Hypothalamus (tissue), 51 donors: ENCODE measurements at regions not wholly inside any gene's neighbourhood (a gene's known extent, or its start where the extent isn't known, plus 50 kb on each side); places are given as distances from the start of the nearest gene placed in this dataset.
"Not testable (repeated sequence)": the region's sequence is repeated elsewhere in the genome, so short reads cannot be mapped to it uniquely, and the experiment has no call there.

Experiments
- DNase-seq, 51 donors: peaks; one replicate each; lab custom pipeline; 2025; lab: John Stamatoyannopoulos, UW

DNA sequence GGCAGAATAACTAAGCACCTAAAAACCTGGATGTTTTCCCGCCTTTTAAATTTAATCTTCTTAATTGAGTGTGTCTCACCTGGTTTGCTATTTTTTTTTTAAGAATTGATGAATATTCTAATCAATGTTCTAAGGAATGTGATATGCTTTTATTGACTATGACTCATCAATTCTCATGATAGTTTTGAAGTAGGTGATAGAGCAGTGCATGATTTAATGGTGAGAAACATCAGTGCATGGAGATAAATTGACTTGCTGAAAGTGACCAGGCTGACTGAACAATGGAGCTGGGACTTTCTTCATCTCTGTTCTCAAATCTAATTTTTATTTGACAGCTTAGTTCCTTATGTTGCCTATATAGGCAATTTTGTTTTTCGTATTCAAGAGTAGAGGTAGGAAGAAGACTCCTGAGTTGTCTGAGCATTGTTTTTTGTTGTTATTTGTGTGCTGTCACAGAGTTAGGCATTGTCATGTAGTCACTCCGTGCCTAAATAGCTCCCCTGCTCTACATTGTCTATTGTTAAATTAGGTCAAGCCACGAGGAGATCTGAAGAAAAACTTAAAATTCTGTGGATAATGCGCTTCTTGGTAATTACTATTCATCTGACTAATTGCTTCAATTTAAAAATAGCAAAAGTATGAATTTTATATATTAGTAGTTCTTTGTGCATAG lies 59.0 kb upstream of the NUTM2F start:
- DNase-seq: not testable (repeated sequence)

DNA sequence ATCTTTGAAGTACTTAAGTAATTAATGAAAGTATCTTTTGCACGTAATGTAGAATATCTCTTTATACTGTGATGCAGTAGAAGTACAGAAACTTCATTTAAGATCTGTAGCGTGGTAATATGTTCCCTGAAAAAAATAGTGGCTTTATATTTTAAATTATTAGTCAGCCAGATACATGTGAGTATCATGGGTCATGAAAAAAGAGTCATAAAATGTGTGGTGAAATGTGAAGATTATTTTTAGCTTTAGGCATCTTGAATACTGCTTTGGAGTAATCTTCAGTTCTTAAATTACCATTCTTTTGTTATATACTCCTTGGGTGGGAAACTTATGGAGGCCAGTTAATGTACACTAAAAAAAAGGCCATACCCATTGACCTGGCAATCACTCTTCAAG lies 59.6 kb upstream of the NUTM2F start:
- DNase-seq: not testable (repeated sequence)

DNA sequence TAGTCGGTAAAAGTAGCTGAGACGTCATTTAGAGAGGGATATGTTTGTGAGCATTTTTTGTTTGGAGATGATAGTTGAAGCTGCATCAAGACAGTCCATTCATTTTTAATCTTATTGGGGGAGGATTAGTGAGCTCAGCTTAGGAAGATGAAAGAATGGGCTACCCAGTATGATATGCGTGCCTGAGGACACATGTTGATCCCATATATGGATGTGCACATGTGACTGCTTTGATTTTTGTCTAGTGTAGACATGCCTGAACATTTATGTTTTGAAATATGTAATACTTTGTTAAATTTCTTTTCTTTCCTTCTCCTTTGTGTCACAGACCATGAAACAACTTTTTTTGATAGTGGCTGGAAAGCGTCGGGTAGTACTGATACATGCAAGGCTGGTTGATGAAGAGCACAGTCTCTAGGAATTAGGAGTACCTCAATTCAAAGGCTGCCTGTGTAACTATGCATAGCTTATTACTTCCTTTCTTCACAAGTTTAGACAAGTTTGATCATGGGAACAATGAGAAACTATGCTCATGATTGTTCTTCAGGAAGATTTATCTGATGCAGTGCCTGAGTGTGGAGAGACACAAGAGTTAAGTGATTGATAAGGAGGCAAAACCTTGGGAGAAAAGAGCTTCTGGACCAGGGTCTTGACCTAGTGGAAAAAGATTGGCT lies 62.1 kb upstream of the NUTM2F start:
- DNase-seq: not testable (repeated sequence)

DNA sequence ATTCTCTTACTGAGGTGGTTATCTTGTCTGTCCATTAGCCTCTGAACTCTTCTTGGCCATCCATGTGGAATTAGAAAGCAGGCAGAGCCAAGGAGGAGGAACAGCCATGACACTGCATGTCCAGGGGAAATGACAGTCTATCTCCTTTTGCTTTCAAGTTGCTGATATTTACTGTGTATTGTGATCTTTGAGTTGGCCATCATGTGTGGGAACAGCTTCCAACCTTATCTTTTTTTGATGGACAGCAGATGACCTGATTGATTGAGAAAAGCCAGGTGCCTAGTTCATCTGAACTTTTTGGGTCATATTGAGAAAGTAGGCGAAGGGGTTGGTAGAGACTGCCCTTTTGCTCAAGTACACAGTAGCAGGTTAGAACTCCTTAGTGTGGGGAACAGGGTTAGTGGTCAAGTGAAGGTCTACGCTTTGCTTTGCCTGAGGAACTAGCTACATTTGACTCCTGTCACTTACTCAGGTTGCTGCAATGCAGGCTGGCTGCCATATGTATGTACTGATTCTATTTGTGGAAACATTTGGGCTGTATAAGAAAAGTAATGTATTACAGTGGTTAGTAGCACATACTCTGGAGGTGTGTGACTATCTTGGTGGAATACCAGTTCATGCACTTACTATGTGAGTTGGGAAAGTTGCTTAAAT lies 64.7 kb upstream of the NUTM2F start:
- not testable (repeated sequence) for DNase-seq

DNA sequence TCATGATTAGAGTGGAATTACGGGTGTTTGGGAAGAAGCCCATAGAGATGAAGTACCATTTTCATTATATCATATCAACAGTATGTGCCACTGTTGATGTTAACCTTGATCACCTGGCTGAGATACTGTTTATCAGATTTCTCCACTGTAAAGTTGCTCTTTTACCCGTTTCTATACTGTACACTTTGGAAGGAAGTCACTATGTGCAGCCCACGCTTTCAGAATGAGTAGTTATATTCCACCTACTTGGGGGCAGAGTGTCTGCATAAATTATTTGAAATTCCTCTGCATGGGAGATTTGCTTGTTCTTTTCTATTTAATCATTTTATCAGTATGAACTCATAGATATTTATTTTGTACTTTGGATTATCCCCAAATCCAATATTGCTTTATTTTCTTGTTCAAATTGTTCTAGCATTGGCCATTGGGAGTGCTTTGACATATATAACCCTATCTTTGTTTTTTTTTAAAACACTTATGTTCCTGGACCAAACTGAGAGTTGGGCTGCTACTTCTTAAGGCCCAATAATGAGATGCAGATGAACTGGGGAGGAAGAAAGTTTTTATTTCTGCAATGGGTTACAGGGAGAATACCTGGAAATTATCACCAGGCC lies 69.4 kb upstream of the NUTM2F start:
- peak in 1 of 51 donors; percentile 0 for DNase-seq

DNA sequence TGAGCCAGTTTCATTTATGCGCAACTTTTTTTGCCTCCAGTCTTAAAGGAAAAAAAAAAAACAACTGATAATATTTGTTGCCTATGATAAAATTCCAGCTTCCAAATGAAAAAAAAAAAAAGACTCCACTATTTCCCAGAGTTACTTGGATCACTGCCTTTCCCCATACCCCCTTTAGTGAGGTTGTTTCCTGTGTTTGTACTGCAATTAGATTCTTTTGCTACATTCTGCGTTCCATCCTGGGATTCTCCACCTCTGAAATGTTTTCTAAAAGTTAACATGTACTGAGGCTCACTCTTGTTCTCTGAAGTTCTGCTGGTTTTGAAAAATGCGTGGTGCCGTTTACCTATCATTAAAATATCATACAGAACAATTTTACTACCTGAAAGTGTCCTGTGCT lies 72.0 kb upstream of the NUTM2F start:
- not testable (repeated sequence) for DNase-seq

DNA sequence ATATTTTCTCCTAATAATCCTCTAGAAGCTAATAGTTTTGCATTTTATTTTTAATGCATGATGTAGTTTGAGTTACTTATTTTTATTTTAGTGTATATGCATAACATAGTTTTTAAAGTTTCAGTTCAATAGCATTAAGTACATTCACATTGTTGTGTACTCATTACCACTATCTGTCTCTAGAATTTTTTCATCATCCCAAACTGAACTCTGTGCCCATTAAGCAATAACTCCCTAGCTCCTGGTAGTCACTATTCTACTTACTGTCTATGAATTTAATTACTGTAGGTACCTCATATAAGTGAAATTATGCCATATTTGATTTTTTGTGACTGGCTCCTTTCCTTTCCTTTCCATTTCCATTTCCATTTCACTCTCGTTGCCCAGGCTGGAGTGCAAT lies 74.4 kb upstream of the NUTM2F start:
- not testable (repeated sequence) for DNase-seq

DNA sequence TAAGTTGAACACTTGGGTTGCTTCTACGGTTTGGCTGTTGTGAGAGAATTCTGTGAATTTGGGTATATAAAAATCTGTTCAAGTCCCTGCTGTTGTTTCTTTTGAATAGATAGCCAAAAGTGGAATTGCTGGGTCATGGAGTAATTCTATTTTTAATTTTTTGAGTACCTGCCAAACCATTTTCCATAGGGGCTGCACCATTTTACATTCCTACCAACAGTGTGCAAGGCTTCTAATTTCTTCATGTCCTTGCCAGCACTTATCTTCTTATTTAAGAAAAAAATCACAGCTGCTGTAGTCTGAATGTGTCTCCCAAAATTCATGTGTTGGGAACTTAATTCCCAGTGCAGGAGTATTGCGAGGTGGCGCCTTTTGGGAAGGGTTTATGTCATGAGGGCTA lies 75.1 kb upstream of the NUTM2F start:
- not testable (repeated sequence) for DNase-seq

DNA sequence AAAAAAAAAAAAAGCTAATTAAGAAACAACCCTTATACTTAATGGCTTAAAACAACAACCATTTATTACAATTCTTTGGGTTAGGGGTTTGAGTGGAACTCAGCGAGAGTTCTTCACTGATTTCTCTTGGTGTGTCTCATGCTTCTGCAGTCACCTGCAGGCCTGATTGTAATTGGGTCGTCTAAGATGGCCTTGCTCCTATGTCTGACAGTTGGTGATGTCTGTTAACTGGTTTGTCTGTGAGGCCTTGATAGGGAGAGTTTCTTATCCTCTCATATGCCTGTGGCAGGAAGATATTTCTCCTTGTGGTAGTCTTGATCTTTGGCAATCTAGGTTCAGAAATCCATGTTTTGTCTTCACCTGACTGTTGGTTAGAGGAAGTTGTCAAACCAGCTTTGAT lies 85.2 kb upstream of the NUTM2F start:
- not testable (repeated sequence) for DNase-seq

DNA sequence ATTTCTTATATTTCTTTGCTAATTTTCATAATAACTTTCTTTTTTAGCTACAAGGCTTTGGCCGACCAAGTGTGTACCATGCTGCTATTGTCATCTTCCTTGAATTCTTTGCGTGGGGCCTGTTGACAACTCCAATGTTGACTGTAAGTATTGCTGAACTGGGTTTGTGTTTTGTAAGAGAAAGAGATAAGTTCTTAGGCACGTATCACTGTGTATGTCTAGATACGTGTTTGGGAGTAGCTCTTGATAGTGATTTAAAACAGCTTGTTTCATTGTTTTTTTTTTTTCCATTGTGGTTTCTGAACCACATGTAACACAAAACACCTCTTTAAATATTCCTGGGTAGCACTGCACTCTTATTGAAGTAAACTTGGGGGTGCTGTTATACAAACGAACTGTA lies 86.7 kb upstream of the NUTM2F start:
- not testable (repeated sequence) for DNase-seq

DNA sequence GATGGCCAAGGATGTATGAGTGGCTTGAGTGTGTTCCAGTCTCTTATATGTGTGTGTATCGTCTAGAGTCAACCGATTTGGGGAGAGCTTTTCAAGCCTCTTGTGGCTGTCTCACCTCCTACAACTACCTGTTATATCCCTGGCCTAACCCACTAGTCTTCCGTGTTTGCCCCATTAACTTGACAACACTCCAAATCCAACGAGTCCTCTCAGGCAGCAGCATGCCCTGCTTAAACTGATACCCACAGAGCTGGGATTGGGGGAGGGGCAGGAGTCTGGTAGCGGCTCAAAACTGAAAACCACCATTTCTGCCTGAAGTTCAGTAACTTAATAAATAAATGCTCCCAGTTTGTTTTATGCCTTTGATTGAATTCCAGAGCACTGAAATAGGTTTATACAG lies 91.7 kb upstream of the NUTM2F start:
- not testable (repeated sequence) for DNase-seq

DNA sequence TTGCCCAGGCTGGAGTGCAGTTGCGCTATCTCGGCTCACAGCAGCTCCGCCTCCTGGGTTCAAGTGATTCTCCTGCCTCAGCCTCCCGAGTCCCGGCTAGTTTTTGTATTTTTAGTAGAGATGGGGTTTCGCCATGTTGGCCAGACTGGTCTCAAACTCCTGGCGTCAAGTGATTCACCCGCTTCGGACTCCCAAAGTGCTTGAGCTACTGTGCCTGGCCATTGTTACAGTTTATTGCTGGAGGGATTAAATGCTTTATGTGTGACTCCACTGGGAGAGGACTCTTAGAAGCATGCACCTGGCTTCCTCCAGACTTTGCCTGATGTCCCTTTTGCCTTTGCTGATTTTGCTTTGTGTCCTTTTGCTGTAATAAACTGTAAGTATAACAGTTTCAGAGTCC lies 93.5 kb upstream of the NUTM2F start:
- not testable (repeated sequence) for DNase-seq

DNA sequence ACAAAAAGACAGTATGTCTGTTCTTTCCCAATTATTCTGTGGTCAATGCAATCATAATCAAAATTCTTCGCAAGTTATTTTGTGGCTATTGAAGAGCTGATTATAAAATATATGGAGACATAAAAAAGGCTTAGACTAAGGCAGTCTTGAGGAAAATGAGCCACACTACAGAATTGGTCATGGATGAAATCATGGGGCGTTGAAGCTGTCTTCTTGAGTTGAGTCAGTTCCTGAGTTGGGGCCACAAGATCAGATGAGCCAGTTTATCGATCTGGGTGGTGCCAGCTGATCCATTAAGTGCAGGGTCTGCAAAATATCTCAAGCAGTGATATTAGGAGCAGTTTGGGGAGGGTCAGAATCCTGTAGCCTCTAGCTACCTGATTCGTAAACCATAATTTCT lies 96.9 kb upstream of the NUTM2F start:
- not testable (repeated sequence) for DNase-seq

DNA sequence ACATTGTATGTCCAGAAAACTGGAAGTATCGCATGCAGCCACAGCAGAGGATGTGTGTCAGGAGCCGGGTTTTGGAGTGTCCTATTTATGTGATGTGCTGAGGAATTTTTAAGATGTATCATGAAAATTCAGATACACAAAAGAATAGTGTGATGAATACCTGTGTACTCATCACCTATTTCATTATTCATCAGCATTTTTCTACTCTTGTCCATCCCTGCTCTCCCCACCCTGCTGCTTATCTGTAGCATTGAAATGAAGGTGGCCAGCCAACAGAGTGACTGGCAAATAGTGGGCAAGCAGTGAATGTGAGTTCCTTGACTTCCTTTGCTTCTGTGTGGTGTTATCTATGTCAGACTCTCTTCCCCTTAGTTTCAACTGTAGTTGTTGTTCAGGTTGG lies 108.7 kb upstream of the NUTM2F start:
- DNase-seq: not testable (repeated sequence)

DNA sequence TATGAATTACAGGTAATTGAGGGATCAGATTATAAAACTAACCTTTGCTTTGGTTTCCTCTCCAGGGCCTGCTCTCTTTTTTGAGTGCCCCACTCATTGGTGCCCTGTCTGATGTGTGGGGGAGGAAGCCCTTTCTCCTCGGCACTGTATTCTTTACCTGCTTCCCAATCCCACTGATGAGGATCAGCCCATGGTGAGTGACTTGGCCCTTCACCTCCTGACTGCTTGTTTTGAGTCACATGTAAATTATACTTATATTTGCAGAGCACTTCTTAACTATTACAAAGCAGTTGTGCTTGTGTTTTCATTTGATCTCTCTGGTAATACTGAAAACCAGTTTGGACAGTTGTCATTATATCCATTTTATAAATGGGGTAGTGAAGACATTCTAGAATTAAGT lies 109.9 kb upstream of the NUTM2F start:
- DNase-seq: not testable (repeated sequence)

DNA sequence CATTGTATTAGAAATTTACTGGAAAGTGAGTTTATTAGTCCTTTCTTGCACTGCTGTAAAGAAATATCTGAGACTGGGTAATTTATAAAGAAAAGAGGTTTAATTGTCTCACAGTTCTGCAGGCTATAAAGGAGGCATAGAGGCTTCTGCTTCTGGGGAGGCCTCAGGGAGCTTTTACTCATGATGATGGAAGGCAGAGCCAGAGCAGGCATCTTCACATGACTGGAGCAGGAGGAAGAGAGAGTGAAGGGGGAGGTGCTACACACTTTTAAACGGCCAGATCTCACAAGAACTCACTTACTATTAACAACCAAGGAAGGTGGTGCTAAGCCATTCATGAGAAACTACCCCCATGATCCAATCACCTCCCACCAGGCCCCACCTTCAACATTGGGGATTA lies 112.7 kb upstream of the NUTM2F start:
- not testable (repeated sequence) for DNase-seq

DNA sequence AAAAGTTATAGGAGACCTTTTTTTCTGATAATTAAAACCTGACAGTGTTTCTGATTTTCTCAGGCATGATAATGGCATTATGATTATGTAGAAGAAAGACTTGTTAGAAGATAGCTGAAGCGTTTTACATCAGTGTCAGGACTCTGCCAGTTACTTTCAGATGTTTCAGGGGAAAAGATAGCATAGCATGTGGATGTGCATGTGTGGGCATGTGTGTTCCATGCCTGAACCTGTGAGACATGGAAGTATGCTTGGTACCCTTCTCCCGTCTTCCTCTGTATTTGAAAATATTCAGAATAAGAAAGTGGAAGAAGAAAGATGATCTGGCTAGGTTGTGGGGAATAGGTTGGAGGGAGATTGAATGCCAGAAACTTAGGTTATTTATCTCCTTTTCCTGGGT lies 113.1 kb upstream of the PCAT7 start:
- DNase-seq: no peak

DNA sequence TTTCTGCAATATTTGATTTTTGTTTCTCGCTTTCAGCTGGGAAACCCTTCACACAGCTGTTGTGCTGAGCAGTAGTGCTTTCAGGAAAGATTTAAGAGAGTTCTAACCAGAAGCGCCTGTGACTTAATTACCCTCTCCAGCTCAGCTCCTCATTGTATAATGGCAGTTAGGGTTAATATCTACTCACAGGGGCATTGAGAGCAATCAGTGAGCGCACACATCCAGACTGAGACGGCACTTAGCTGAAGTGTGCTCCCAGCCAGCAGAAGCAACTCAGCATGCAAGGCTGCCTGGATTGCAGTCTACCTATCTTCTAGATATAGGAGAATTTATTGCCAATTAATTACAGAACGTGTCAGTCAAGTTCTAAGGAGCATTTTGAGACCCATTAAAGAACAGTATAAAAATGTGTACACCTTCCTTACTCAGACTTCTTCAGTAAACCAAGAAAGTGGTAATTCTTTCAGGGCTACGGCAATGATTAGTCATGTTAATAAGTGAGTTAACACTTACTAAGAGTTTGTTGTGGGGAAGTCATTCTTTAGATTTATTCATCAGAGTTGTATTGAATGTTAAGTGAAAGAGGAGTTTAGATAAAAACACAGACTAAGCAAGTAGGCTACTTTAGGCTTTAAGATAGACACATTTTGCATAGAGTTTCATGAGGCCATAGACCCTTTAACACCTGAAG lies 111.7 kb upstream of the PCAT7 start:
- no peak for DNase-seq

DNA sequence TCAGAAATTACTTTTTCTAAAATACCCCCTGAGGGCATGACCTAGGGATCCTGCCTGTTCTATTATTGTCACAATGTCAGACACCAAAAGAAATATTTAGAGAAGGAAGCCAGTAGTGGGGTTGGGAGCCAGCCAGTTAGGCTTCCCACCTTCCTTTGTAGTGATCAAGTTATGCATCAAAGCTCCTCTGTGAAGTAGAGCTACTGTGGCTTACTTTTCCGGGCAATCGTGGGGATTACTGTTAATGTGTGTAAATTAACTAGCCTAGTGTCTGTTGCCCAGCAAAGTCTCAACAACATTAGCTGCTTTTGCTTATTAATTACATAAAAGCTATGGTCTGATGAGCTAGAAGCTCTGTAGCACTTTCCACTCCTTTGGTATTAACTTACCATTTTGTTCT lies 109.0 kb upstream of the PCAT7 start:
- no peak for DNase-seq

DNA sequence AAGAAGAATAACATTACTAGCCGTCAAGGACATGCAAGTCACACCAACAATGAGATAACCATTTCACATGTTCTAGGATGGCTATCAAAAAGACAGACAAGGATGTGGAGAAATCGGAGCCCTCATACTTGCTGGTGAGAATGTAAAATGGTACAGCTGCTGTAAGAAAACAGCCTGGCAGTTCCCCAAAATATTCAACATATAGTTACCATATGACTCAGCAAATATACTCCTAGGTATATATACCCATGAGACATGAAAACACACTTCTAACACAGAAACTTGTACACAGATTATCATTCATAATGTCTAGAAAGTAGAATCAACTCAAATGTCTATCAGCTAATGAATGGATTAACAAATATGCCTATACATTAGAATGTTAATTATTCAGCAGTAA lies 105.4 kb upstream of the PCAT7 start:
- DNase-seq: no peak

DNA sequence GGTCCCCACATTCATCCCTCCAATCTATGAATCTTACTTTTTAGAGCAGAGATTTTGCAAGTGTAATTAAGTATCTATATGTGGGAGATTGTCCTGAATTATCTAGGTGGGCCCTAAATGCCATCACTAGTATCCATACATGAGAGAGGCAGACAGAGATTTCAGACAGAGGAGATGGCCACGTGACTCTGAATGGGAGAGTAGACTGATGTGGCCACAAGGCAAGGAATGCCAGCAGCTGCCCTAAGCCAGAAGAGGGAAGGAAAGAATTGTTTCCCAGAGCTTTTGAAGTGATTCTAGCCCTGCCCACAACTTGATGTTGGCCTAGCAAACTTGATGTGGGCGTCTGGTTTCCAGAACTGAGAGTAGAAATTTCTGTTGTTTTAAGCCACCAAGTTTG lies 90.1 kb upstream of the PCAT7 start:
- no peak for DNase-seq
